ENCODE measurements at regions not wholly inside any gene's neighbourhood (a gene's known extent, or its start where the extent isn't known, plus 50 kb on each side); places are given as distances from the start of the nearest gene placed in this dataset.

- Histone ChIP-seq H3K9me3 (ENCODE audit: control insufficient read depth, low read depth, low read length) (no peaks in the 10 kb centered on the region), H3K18ac (ENCODE audit: insufficient read length, low read depth, low read length) (no peak overlapping the region), H2BK5ac (ENCODE audit: insufficient read length, low read length) (no peak overlapping the region), H4K20me1 (ENCODE audit: control insufficient read depth, insufficient read depth, insufficient read length) (no peaks in the 10 kb centered on the region), H3K14ac (ENCODE audit: insufficient read depth, low read length) (no peak overlapping the region), H4K91ac (ENCODE audit: insufficient read length, low read depth, low read length) (no peak overlapping the region), H2BK12ac (ENCODE audit: insufficient read length, low read depth, low read length) (no peak overlapping the region), H3K79me2 (ENCODE audit: insufficient read depth, low read length) (no peaks in the 10 kb centered on the region), H3K4me2 (ENCODE audit: insufficient read depth, insufficient read length, low read length) (no peak overlapping the region), H3K9ac (ENCODE audit: extremely low read depth, insufficient read length, low read length) (no peak overlapping the region), H3K23ac (ENCODE audit: insufficient read length, low read depth, low read length) (no peak overlapping the region), H4K5ac (ENCODE audit: insufficient read length, low read depth, low read length) (no peak overlapping the region), H3K4ac (ENCODE audit: low read depth, low read length) (no peak overlapping the region), H2AK5ac (ENCODE audit: insufficient read length, low read length) (no peak overlapping the region), H3K23me2 (ENCODE audit: insufficient read length, low read depth, low read length, poor library complexity, severe bottlenecking) (no peaks in the 10 kb centered on the region), H3K79me1 (ENCODE audit: insufficient read depth, low read depth, low read length, poor library complexity, severe bottlenecking) (no peaks in the 10 kb centered on the region), H2BK15ac (ENCODE audit: low read depth, low read length) (no peak overlapping the region), H3K4me1 (ENCODE audit: insufficient read depth, low read length) (no peaks in the 10 kb centered on the region), H3K56ac (ENCODE audit: insufficient read length, low read depth, low read length) (no peak overlapping the region), H3T11ph (ENCODE audit: low read length) (no peak overlapping the region), H3K27me3 (ENCODE audit: insufficient read depth, low read length) (no peaks in the 10 kb centered on the region), H2BK20ac (ENCODE audit: low read depth, low read length, poor library complexity, severe bottlenecking) (no peak overlapping the region), H2BK120ac (ENCODE audit: low read depth, low read length, poor library complexity, severe bottlenecking) (no peak overlapping the region), H4K8ac (replicated peaks; ENCODE audit: insufficient read length, low read depth, low read length) (no peak overlapping the region), H2AFZ (ENCODE audit: low read length) (no peak overlapping the region), H3K27ac (ENCODE audit: insufficient read length, low read depth, low read length) (no peak overlapping the region)
- no peak overlapping the region for H3K4me3 Mint-ChIP-seq
- H3K27me3 Mint-ChIP-seq (ENCODE audit: low read depth), result no peaks in the 10 kb centered on the region
- no peak overlapping the region for H3K27ac Mint-ChIP-seq
- no peak for DNase-seq
- no peaks in the 10 kb centered on the region; a peak in 1 of 7 replicates for H3K36me3 Mint-ChIP-seq (ENCODE audit: insufficient read depth in 1 of 3, low read depth in 3 of 3)
- WGBS (ENCODE audit: extremely low coverage, insufficient read length, low lambda C conversion rate), result no CpG with 5 or more reads among the region's 2 CpGs
- H3K4me1 Mint-ChIP-seq, result peaks cover 0 to 6% of the 10 kb centered on the region in 2 experiments; a peak in 2 of 4 replicates
- H3K9me3 Mint-ChIP-seq, result peaks cover 0 to 4% of the 10 kb centered on the region in 2 experiments; a peak in 2 of 5 replicates
- no peak for TF ChIP-seq CTCF (conservative IDR thresholded peaks at IDR 0.05)
Observed at GRCh38 chr4:120299631-120300030, 233.0 kb upstream of the MAD2L1 start.

All from H9 (cell line).